Astrocyte of the cerebellum (primary cell): ENCODE measurements at regions not wholly inside any gene's neighbourhood (a gene's known extent, or its start where the extent isn't known, plus 50 kb on each side); places are given as distances from the start of the nearest gene placed in this dataset.

ENCODE experiments used
- DNase-seq: peaks from one replicate; pipeline ENCODE4 v3.0.0-alpha.2; 2011; ENCODE audit warnings: low read depth
- H3K4me3 ChIP-seq: 2 replicates; pipeline ENCODE4 v1.5.1; 2011; ENCODE audit warnings: mild to moderate bottlenecking, low read depth, low read length, moderate library complexity
- in situ Hi-C: cut with HindIII; loops from 2 replicates; pipeline ENCODE4 v1.10.0; 2017; ENCODE audit warnings: low sequenced_read_pairs
- TF ChIP-seq, protein P1 (sequence below): IDR thresholded peaks from 2 replicates; pipeline ENCODE4 v1.5.1; 2012; ENCODE audit warnings: low read length, low read depth, moderate library complexity, mild to moderate bottlenecking; ENCODE audit errors: missing control alignments

DNA sequence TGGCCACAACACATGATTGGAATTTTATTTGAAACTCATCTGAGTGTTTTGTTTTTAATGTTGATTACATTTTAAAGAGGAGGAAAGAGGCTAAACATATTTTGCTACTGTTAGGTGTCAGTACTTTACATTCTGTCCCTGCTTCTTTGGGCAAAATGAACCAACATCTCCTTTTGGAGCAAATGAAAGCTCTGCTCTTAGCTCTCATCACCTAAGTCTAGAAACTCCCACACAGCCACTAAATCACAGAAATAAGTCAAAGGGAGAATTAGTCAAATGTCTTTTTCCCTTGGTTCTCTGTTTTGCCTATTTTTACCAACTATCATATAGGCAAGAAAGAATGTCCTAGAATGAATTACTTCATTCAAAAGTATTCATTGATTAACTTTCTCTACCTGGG, 666.8 kb downstream of the RNF144A start:
- in situ Hi-C loops: no loop called here
- DNase-seq: no peak
- H3K4me3 ChIP-seq: no peak overlapping the region
- TF ChIP-seq, protein P1, sequence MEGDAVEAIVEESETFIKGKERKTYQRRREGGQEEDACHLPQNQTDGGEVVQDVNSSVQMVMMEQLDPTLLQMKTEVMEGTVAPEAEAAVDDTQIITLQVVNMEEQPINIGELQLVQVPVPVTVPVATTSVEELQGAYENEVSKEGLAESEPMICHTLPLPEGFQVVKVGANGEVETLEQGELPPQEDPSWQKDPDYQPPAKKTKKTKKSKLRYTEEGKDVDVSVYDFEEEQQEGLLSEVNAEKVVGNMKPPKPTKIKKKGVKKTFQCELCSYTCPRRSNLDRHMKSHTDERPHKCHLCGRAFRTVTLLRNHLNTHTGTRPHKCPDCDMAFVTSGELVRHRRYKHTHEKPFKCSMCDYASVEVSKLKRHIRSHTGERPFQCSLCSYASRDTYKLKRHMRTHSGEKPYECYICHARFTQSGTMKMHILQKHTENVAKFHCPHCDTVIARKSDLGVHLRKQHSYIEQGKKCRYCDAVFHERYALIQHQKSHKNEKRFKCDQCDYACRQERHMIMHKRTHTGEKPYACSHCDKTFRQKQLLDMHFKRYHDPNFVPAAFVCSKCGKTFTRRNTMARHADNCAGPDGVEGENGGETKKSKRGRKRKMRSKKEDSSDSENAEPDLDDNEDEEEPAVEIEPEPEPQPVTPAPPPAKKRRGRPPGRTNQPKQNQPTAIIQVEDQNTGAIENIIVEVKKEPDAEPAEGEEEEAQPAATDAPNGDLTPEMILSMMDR: no peak

DNA sequence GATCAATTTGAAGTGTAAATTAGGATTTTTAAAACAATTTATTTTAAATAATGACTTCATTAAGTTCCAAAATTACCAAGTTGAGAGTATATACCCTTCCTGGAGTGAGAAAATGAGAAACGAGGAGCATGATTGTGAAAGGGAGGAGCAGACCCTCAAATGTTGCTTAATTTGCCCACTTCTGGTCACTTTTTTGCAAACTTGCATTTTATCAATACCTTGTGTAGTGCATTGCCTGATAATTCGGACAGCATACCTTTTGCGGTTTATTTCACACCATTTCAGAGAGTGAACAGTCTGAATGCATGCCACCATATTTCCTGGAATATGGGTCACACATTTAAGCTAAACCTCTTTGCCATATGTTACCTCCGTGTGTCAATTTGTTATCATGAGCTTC, 669.7 kb downstream of the RNF144A start:
- no peak overlapping the region for H3K4me3 ChIP-seq
- TF ChIP-seq, protein P1: no peak
- in situ Hi-C loops: no loop called here
- DNase-seq: no peak

DNA sequence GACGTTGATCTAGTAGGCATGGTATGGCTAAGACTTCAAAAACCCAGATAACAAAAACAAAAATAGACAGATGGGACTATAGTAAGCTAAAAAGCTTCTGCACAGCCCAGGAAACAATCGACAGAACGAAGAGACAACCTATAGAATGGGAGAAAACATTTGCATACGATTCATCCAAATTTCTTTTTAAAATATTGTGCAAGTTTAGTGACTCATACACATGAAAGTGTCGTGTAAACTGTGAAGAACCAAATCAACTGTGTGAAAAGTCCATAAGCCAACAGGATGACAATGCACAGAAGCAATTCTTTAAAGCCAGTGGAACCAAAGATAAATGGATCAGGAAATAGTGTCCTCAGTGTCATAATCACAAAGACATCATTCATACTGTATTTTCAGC, 671.1 kb downstream of the RNF144A start:
- no peak for DNase-seq
- TF ChIP-seq, protein P1: no peak
- in situ Hi-C loops: no loop called here
- no peak overlapping the region for H3K4me3 ChIP-seq

DNA sequence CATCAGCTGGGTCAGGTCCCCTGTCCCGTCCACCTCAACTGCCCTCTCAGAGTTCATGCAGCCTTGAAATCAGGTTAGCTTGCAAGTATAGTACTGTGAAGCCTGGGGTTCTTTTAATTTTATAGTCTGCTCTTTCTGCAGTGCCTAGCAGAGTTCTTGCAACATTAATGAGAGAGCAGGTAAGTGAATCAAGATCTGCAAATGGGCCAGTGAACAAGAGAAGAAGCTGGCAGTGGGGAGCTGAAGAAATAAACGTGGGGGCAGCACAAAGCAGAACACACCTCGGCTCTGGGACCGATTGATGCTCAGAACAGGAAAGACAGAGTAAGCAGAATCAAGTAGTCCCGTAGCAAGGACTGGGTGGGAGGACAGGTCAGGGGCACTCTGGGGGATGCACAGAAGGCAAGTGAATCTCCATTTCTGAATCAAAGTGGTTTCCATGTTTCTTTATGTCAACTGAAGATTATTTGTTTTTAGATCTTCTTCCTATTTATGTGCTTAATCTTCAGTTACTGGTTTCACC, 675.5 kb downstream of the RNF144A start:
- TF ChIP-seq, protein P1: no peak
- H3K4me3 ChIP-seq: no peak overlapping the region
- no peak for DNase-seq
- in situ Hi-C loops: no loop called here

DNA sequence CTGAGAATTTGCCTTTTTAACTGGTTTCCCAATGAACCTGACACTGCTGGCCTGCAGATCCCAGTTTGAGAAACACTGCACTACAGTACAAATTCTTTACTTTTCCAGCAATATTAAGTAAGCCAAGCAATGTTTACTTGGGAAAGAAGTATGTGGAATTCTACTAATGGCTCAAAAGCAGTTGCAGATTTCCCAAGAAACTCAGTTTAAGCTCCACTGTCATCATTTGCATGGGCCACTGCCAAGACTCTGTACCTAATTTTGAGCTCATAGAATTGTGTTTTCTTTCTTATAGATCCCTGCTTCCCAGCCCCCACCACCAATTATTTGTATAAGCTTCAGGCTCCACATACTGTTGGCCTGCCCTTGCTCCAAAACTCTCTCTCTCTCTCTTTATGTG, 676.1 kb downstream of the RNF144A start:
- TF ChIP-seq, protein P1: no peak
- no peak for DNase-seq
- in situ Hi-C loops: no loop called here
- H3K4me3 ChIP-seq: no peak overlapping the region

DNA sequence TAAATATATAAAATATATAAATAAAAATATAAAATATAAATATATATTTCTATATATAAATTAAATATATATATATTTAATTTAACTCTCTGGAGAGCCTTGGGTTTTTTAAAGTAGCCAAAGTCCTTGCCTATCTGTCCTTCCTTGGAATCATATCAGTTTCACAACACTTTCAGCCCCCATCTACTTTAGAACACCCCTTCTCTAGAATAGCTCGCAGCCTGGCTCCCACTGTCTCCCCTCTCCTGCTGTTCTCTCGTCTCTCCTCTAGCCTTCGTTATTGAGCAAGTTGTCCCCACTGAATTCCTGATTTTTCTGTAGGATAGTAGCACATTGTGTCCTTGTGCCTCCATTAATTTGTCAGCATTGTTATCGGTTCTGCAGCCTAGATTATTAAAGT, 677.0 kb downstream of the RNF144A start:
- TF ChIP-seq, protein P1: no peak
- in situ Hi-C loops: no loop called here
- no peak for DNase-seq
- no peak overlapping the region for H3K4me3 ChIP-seq

DNA sequence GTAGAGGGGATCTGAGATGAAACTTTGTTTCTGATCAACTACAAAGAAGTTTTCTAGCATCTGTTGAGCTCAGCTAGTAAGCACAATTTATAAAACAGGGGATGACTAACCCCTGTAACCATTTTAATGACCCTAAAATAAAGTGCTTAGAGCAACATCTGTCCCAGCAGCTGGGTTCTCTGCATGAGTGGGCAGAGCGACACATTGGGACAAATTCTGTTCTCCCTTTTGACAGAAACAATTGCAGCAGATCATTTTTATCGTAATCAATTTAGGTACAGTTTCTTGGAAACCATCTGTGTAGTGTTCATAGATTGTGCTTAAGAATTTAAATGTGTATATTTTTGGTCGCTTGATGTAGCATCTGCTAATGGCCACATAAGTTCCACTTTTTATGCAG, 678.0 kb downstream of the RNF144A start:
- in situ Hi-C loops: no loop called here
- DNase-seq: no peak
- no peak overlapping the region for H3K4me3 ChIP-seq
- TF ChIP-seq, protein P1: no peak
